ENCODE measurements at regions not wholly inside any gene's neighbourhood (a gene's known extent, or its start where the extent isn't known, plus 50 kb on each side); places are given as distances from the start of the nearest gene placed in this dataset.

DNA sequence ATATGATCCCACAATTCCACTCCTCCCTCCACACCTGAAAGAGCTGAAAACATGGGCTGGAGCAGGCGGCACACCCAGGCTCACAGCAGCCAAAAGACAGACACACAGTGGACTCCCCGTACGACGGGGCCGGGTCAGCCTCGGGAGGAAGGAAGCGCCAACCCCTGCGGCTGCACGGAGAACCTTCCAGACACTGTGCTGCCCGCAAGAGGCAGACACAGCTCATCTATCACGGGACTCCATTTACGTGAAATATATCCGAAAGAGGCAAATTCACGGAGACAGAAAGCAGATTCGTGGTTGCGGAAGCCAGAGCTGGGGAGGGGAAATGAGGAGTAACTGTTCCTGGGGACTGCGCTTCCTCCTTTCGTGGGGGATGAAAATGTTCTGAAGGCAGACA is 165.0 kb downstream of the BRD1 start:
- TF ChIP-seq EZH2 (IDR thresholded peaks at IDR 0.05; ENCODE audit: insufficient read depth, poor library complexity, severe bottlenecking) (no peak), EZH2phosphoT487 (IDR thresholded peaks at IDR 0.05; ENCODE audit: insufficient read depth, low read depth) (no peak)
